HG03354 (cell line): ENCODE measurements at regions not wholly inside any gene's neighbourhood (a gene's known extent, or its start where the extent isn't known, plus 50 kb on each side); places are given as distances from the start of the nearest gene placed in this dataset.
A peak's percentile ranks its signal among the peaks of the same experiment; 100 is the strongest.

ENCODE experiments used
- ATAC-seq: cut with Tn5 transposase; IDR thresholded peaks from one replicate; pipeline ENCODE4 v1.9.1; 2021; ENCODE audit warnings: mild to moderate bottlenecking; ENCODE audit not compliant: unreplicated experiment, poor library complexity, severe bottlenecking

GRCh38 chr13:48181482-48182145 is 51.4 kb upstream of the ITM2B start:
- no peak for ATAC-seq

GRCh38 chr13:48178126-48178525 is 54.9 kb upstream of the ITM2B start:
- ATAC-seq, result no peak

GRCh38 chr13:48176781-48177180 is 56.2 kb upstream of the ITM2B start:
- ATAC-seq, result no peak

GRCh38 chr13:48175185-48175584 is 57.8 kb upstream of the ITM2B start:
- no peak for ATAC-seq

- no peak for ATAC-seq
Observed at GRCh38 chr13:48167866-48168265, 65.1 kb upstream of the ITM2B start.

GRCh38 chr13:48165727-48166126 is 67.3 kb upstream of the ITM2B start:
- ATAC-seq, result no peak

GRCh38 chr13:48165063-48165462 is 67.9 kb upstream of the ITM2B start:
- ATAC-seq, result no peak

- ATAC-seq, result no peak
Observed at GRCh38 chr13:48163061-48163460, 68.2 kb upstream of the MED4 start.

GRCh38 chr13:48162217-48162616 is 67.3 kb upstream of the MED4 start:
- no peak for ATAC-seq

- no peak for ATAC-seq
Observed at GRCh38 chr13:48161530-48162179, 66.8 kb upstream of the MED4 start.

- ATAC-seq, result no peak
Observed at GRCh38 chr13:48160606-48161278, 65.8 kb upstream of the MED4 start.

- ATAC-seq, result no peak
Observed at GRCh38 chr13:48159826-48160225, 64.9 kb upstream of the MED4 start.

GRCh38 chr13:48159401-48159800 is 64.5 kb upstream of the MED4 start:
- no peak for ATAC-seq

GRCh38 chr13:48158915-48159314 is 64.0 kb upstream of the MED4 start:
- ATAC-seq, result no peak

GRCh38 chr13:48158290-48158689 is 63.4 kb upstream of the MED4 start:
- ATAC-seq, result no peak

- ATAC-seq, result peak; percentile 42
Observed at GRCh38 chr13:48156466-48156865, 61.6 kb upstream of the MED4 start.

- ATAC-seq, result peak; percentile 40
Observed at GRCh38 chr13:48155848-48156247, 60.9 kb upstream of the MED4 start.

- ATAC-seq, result no peak
Observed at GRCh38 chr13:48154671-48155070, 59.8 kb upstream of the MED4 start.

- no peak for ATAC-seq
Observed at GRCh38 chr13:48153186-48153585, 58.3 kb upstream of the MED4 start.

- no peak for ATAC-seq
Observed at GRCh38 chr13:48151363-48152161, 56.7 kb upstream of the MED4 start.
